Left colon (tissue), 2 donors: ENCODE measurements at regions not wholly inside any gene's neighbourhood (a gene's known extent, or its start where the extent isn't known, plus 50 kb on each side); places are given as distances from the start of the nearest gene placed in this dataset.
"Not testable (repeated sequence)": the region's sequence is repeated elsewhere in the genome, so short reads cannot be mapped to it uniquely, and the experiment has no call there.

Experiments used
- ATAC-seq: fragments of 200-7000 bp; cut with Tn5 transposase; one replicate; pipeline ENCODE4 v1.9.1; 2020; ENCODE audit warnings: mild to moderate bottlenecking, moderate library complexity
- DNase-seq, 2 donors: peaks; one replicate each; pipeline ENCODE4 v3.0.0-alpha.2; 2020
- intact Hi-C, 2 donors: fragments of 100-400 bp; cut with DNase I in 1 of 2; cut with micrococcal nuclease in 1 of 2; formaldehyde crosslinking; loops; one replicate each; pipeline versions ENCODE4 v1.11.2 to v1.14.0; 2022; cut with DNase I, micrococcal nuclease
- donor health status: DM: no; HTN: no; CAD: no.
- donor health status: DM: yes; HTN: yes; CAD: no.

- intact Hi-C loops = no loop called here
- no peak for ATAC-seq
- DNase-seq = no peak
Observed at GRCh38 chr2:19209575-19210341, 148.7 kb downstream of the OSR1 start.

GRCh38 chr2:19208479-19209199 is 149.8 kb downstream of the OSR1 start:
- ATAC-seq (no peak), DNase-seq (no peak)
- intact Hi-C loops = no loop called here

GRCh38 chr2:19207452-19207851 is 151.0 kb downstream of the OSR1 start:
- no peak for ATAC-seq
- intact Hi-C loops = no loop called here
- DNase-seq = peak in 1 of 2 donors; percentile 8

- intact Hi-C loops = no loop called here
- no peak for ATAC-seq
Observed at GRCh38 chr2:19205983-19206533, 152.4 kb downstream of the OSR1 start.

GRCh38 chr2:19203866-19204265 is 154.6 kb downstream of the OSR1 start:
- DNase-seq = no peak
- intact Hi-C loops = no loop called here
- ATAC-seq = no peak

More at GRCh38 chr2:19205983-19206533, 152.4 kb downstream of the OSR1 start:
- no peak for DNase-seq

GRCh38 chr2:19201911-19202462 is 156.4 kb downstream of the OSR1 start:
- ATAC-seq (no peak), DNase-seq (no peak)
- intact Hi-C loops = no loop called here

GRCh38 chr2:19198381-19198780 is 160.0 kb downstream of the OSR1 start:
- no peak for ATAC-seq
- intact Hi-C loops = no loop called here
- no peak for DNase-seq

GRCh38 chr2:19195661-19196060 is 162.8 kb downstream of the OSR1 start:
- no peak for ATAC-seq
- intact Hi-C loops = no loop called here
- no peak for DNase-seq

- ATAC-seq = no peak
- intact Hi-C loops = no loop called here
- no peak for DNase-seq
Observed at GRCh38 chr2:19189391-19189790, 169.0 kb downstream of the OSR1 start.

- intact Hi-C loops = no loop called here
- DNase-seq (no peak), ATAC-seq (no peak)
Observed at GRCh38 chr2:19187323-19188020, 171.0 kb downstream of the OSR1 start.

GRCh38 chr2:19185086-19185485 is 173.3 kb downstream of the OSR1 start:
- intact Hi-C loops = no loop called here
- no peak for ATAC-seq
- DNase-seq = no peak

GRCh38 chr2:19178175-19178574 is 180.2 kb downstream of the OSR1 start:
- no peak for ATAC-seq
- DNase-seq = no peak
- intact Hi-C loops = no loop called here

- no peak for ATAC-seq
- DNase-seq = no peak
- intact Hi-C loops = no loop called here
Observed at GRCh38 chr2:19176977-19177376, 181.4 kb downstream of the OSR1 start.

- intact Hi-C loops = no loop called here
- no peak for ATAC-seq
Observed at GRCh38 chr2:19176172-19176852, 182.1 kb downstream of the OSR1 start.

GRCh38 chr2:19174176-19174575 is 184.2 kb downstream of the OSR1 start:
- DNase-seq (no peak), ATAC-seq (no peak)
- intact Hi-C loops = no loop called here

More at GRCh38 chr2:19176172-19176852, 182.1 kb downstream of the OSR1 start:
- DNase-seq = no peak

GRCh38 chr2:19171409-19171808 is 187.0 kb downstream of the OSR1 start:
- intact Hi-C loops = no loop called here
- ATAC-seq (no peak), DNase-seq (no peak)

GRCh38 chr2:19169134-19169768 is 189.2 kb downstream of the OSR1 start:
- DNase-seq (no peak), ATAC-seq (no peak)
- intact Hi-C loops = no loop called here

- intact Hi-C loops, ATAC-seq: not testable (repeated sequence)
- peak; percentile 14 to 28 for DNase-seq
Observed at GRCh38 chr2:19164099-19164498, 194.3 kb downstream of the OSR1 start.
